ENCODE measurements at regions not wholly inside any gene's neighbourhood (a gene's known extent, or its start where the extent isn't known, plus 50 kb on each side); places are given as distances from the start of the nearest gene placed in this dataset.

- TF ChIP-seq EZH2 (IDR thresholded peaks at IDR 0.05; ENCODE audit: insufficient read depth, poor library complexity, severe bottlenecking) (no peak), EZH2phosphoT487 (IDR thresholded peaks at IDR 0.05; ENCODE audit: insufficient read depth, low read depth) (no peak)
These were observed 196.4 kb downstream of the PCDH7 start for GRCh38 chr4:30916337-30917274.
